ENCODE measurements at regions not wholly inside any gene's neighbourhood (a gene's known extent, or its start where the extent isn't known, plus 50 kb on each side); places are given as distances from the start of the nearest gene placed in this dataset.

DNA sequence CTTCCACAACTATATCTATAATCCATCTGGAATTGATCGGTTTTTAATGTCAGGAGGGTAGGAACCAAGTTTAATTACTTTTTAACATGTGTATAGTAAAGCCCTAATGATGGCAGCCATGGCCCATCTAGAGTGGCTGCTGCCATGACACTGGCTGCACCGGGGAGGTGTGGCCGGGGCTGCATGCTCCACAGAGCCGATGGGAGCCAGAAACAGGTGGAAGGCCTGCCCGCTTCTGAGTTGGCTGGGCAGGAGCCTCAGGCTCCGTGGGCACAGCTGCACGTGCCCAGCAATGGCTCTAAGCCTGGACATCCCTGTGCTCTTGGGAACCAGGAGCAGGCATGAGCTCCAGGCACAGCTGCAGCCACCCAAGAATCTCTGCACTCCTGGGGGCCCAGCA is 73.0 kb downstream of the GBP6 start:
- no peak for FAIRE-seq
- no TSS peak for BruUV-seq (replicated peaks)
- 2% methylated on average over 7 of the region's 7 CpGs for WGBS (ENCODE audit: insufficient coverage, low coverage, missing lambda C conversion rate)
- Histone ChIP-seq H2AFZ (ENCODE audit: low read depth, low read length) (no peak overlapping the region), H3K79me2 (ENCODE audit: control insufficient read depth, insufficient read depth, low read length) (no peaks in the 10 kb centered on the region), H3K4me2 (ENCODE audit: insufficient read depth, low read length) (no peak overlapping the region), H3K4me3 (no peak overlapping the region), H3K27ac (ENCODE audit: extremely low read depth, low read depth, low read length) (no peak overlapping the region), H3K9ac (ENCODE audit: insufficient read depth in 1 of 2, low read depth in 2 of 2, low read length in 2 of 2) (no peak overlapping the region), H3K4me1 (replicated peaks in 1 of 2; ENCODE audit: control insufficient read depth in 2 of 2, insufficient read depth in 2 of 2, low read length in 2 of 2) (no peaks in the 10 kb centered on the region), H3K36me3 (ENCODE audit: control insufficient read depth, insufficient read depth, low read length) (no peaks in the 10 kb centered on the region), H3K27me3 (ENCODE audit: control insufficient read depth in 2 of 2, insufficient read depth in 2 of 2, low read length in 2 of 2) (0 out of 5 replicates have a peak, but pooled peaks cover 0 to 4% of the 10 kb centered on the region in 2 experiments), H4K20me1 (replicated peaks; ENCODE audit: control insufficient read depth, insufficient read depth, low read length) (no peaks in the 10 kb centered on the region), H3K9me3 (replicated peaks; ENCODE audit: control insufficient read depth, insufficient read depth, low read depth, low read length) (no peaks in the 10 kb centered on the region), H3K9me1 (ENCODE audit: control insufficient read depth, insufficient read depth, low read length) (no peaks in the 10 kb centered on the region)
- DNase-seq (ENCODE audit: extremely low read depth in 1 of 4, low spot score in 3 of 4), result no peak
- in situ Hi-C loops (cut with MboI), result no loop called here
- intact Hi-C loops (cut with micrococcal nuclease), result no loop called here
- ATAC-seq, result no peak
- POLR2A ChIA-PET, result no interaction called here
- CTCF ChIA-PET (ENCODE audit: low intra/inter-chr PET ratio), result no interaction called here
- TF ChIP-seq ATF1 (CRISPR knock-in tag; IDR thresholded peaks at IDR 0.05) (no peak), ATF1 (tag; IDR thresholded peaks at IDR 0.05) (no peak), ERF (CRISPR knock-in tag; IDR thresholded peaks at IDR 0.05) (no peak)
- TF ChIP-seq, protein P1, sequence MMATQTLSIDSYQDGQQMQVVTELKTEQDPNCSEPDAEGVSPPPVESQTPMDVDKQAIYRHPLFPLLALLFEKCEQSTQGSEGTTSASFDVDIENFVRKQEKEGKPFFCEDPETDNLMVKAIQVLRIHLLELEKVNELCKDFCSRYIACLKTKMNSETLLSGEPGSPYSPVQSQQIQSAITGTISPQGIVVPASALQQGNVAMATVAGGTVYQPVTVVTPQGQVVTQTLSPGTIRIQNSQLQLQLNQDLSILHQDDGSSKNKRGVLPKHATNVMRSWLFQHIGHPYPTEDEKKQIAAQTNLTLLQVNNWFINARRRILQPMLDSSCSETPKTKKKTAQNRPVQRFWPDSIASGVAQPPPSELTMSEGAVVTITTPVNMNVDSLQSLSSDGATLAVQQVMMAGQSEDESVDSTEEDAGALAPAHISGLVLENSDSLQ (IDR thresholded peaks at IDR 0.05), result no peak
- TF ChIP-seq, protein P2, sequence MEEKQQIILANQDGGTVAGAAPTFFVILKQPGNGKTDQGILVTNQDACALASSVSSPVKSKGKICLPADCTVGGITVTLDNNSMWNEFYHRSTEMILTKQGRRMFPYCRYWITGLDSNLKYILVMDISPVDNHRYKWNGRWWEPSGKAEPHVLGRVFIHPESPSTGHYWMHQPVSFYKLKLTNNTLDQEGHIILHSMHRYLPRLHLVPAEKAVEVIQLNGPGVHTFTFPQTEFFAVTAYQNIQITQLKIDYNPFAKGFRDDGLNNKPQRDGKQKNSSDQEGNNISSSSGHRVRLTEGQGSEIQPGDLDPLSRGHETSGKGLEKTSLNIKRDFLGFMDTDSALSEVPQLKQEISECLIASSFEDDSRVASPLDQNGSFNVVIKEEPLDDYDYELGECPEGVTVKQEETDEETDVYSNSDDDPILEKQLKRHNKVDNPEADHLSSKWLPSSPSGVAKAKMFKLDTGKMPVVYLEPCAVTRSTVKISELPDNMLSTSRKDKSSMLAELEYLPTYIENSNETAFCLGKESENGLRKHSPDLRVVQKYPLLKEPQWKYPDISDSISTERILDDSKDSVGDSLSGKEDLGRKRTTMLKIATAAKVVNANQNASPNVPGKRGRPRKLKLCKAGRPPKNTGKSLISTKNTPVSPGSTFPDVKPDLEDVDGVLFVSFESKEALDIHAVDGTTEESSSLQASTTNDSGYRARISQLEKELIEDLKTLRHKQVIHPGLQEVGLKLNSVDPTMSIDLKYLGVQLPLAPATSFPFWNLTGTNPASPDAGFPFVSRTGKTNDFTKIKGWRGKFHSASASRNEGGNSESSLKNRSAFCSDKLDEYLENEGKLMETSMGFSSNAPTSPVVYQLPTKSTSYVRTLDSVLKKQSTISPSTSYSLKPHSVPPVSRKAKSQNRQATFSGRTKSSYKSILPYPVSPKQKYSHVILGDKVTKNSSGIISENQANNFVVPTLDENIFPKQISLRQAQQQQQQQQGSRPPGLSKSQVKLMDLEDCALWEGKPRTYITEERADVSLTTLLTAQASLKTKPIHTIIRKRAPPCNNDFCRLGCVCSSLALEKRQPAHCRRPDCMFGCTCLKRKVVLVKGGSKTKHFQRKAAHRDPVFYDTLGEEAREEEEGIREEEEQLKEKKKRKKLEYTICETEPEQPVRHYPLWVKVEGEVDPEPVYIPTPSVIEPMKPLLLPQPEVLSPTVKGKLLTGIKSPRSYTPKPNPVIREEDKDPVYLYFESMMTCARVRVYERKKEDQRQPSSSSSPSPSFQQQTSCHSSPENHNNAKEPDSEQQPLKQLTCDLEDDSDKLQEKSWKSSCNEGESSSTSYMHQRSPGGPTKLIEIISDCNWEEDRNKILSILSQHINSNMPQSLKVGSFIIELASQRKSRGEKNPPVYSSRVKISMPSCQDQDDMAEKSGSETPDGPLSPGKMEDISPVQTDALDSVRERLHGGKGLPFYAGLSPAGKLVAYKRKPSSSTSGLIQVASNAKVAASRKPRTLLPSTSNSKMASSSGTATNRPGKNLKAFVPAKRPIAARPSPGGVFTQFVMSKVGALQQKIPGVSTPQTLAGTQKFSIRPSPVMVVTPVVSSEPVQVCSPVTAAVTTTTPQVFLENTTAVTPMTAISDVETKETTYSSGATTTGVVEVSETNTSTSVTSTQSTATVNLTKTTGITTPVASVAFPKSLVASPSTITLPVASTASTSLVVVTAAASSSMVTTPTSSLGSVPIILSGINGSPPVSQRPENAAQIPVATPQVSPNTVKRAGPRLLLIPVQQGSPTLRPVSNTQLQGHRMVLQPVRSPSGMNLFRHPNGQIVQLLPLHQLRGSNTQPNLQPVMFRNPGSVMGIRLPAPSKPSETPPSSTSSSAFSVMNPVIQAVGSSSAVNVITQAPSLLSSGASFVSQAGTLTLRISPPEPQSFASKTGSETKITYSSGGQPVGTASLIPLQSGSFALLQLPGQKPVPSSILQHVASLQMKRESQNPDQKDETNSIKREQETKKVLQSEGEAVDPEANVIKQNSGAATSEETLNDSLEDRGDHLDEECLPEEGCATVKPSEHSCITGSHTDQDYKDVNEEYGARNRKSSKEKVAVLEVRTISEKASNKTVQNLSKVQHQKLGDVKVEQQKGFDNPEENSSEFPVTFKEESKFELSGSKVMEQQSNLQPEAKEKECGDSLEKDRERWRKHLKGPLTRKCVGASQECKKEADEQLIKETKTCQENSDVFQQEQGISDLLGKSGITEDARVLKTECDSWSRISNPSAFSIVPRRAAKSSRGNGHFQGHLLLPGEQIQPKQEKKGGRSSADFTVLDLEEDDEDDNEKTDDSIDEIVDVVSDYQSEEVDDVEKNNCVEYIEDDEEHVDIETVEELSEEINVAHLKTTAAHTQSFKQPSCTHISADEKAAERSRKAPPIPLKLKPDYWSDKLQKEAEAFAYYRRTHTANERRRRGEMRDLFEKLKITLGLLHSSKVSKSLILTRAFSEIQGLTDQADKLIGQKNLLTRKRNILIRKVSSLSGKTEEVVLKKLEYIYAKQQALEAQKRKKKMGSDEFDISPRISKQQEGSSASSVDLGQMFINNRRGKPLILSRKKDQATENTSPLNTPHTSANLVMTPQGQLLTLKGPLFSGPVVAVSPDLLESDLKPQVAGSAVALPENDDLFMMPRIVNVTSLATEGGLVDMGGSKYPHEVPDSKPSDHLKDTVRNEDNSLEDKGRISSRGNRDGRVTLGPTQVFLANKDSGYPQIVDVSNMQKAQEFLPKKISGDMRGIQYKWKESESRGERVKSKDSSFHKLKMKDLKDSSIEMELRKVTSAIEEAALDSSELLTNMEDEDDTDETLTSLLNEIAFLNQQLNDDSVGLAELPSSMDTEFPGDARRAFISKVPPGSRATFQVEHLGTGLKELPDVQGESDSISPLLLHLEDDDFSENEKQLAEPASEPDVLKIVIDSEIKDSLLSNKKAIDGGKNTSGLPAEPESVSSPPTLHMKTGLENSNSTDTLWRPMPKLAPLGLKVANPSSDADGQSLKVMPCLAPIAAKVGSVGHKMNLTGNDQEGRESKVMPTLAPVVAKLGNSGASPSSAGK (IDR thresholded peaks at IDR 0.05), result no peak
- TF ChIP-seq, protein P3, sequence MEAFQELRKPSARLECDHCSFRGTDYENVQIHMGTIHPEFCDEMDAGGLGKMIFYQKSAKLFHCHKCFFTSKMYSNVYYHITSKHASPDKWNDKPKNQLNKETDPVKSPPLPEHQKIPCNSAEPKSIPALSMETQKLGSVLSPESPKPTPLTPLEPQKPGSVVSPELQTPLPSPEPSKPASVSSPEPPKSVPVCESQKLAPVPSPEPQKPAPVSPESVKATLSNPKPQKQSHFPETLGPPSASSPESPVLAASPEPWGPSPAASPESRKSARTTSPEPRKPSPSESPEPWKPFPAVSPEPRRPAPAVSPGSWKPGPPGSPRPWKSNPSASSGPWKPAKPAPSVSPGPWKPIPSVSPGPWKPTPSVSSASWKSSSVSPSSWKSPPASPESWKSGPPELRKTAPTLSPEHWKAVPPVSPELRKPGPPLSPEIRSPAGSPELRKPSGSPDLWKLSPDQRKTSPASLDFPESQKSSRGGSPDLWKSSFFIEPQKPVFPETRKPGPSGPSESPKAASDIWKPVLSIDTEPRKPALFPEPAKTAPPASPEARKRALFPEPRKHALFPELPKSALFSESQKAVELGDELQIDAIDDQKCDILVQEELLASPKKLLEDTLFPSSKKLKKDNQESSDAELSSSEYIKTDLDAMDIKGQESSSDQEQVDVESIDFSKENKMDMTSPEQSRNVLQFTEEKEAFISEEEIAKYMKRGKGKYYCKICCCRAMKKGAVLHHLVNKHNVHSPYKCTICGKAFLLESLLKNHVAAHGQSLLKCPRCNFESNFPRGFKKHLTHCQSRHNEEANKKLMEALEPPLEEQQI (IDR thresholded peaks at IDR 0.05), result no peak
- TF ChIP-seq, protein P4, sequence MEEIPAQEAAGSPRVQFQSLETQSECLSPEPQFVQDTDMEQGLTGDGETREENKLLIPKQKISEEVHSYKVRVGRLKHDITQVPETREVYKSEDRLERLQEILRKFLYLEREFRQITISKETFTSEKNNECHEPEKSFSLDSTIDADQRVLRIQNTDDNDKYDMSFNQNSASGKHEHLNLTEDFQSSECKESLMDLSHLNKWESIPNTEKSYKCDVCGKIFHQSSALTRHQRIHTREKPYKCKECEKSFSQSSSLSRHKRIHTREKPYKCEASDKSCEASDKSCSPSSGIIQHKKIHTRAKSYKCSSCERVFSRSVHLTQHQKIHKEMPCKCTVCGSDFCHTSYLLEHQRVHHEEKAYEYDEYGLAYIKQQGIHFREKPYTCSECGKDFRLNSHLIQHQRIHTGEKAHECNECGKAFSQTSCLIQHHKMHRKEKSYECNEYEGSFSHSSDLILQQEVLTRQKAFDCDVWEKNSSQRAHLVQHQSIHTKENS (CRISPR knock-in tag; IDR thresholded peaks at IDR 0.05), result no peak

All from K562 (cell line).